Vagina (tissue), 2 donors: ENCODE measurements at regions not wholly inside any gene's neighbourhood (a gene's known extent, or its start where the extent isn't known, plus 50 kb on each side); places are given as distances from the start of the nearest gene placed in this dataset.

ENCODE experiments used
- CTCF ChIP-seq, 3 experiments: fragments of 450-650 bp in 2 of 3; fragments of 200-600 bp in 1 of 3; sonication (generic) in 1 of 3; IDR thresholded peaks; one replicate each; pipeline ENCODE4 v1.5.1; 2017 to 2019; ENCODE audit warnings: antibody characterized with exemption in 3 of 3, mild to moderate bottlenecking in 2 of 3, moderate library complexity in 2 of 3
- POLR2A ChIP-seq, 2 donors: fragments of 450-650 bp; IDR thresholded peaks; one replicate each; pipeline ENCODE4 v1.6.1; 2017; ENCODE audit warnings: antibody characterized with exemption in 2 of 2, mild to moderate bottlenecking in 2 of 2, moderate library complexity in 2 of 2

DNA sequence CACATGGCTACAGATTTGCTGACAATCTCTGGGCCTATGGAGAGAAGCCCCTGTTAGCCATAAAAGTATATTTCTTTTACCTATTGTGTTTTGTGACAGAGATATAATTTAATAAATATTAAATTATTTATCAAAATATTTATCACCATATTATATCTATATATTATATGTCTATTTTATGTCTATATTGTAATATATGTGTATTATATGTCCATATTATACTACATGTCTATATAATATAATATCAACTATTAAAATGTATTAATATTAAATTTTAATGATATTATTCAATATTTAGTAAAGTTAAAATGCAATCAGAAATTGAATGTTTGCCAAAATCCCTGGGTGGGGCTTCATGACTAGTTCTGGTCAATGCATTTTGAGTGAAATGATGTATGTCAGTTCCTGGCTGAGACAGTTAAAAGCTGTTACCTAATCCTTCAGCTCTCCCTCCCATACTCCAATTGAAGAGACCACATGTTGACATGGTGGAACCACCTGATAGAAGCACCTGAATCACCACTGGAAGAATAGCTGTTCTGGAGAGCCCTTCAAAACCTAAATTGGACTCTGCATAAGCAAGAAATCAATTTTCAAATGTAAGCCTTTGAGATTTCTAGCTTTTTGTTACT lies 357.3 kb upstream of the DDHD1 start:
- TF ChIP-seq CTCF (IDR thresholded peaks at IDR 0.05), result no peak
- no peak for TF ChIP-seq POLR2A (IDR thresholded peaks at IDR 0.05)
